NCI-H2196 (cell line): ENCODE measurements at regions not wholly inside any gene's neighbourhood (a gene's known extent, or its start where the extent isn't known, plus 50 kb on each side); places are given as distances from the start of the nearest gene placed in this dataset.

Experiments used
- DNase-seq: peaks from one replicate; lab custom pipeline; 2025; ENCODE audit not compliant: unreplicated experiment; lab: John Stamatoyannopoulos, UW

GRCh38 chr4:136575146-136575545 is 957.1 kb downstream of the PCDH18 start:
- DNase-seq: no peak

- DNase-seq: no peak
Observed at GRCh38 chr4:136573460-136573859, 958.8 kb downstream of the PCDH18 start.

GRCh38 chr4:136571315-136571714 is 961.0 kb downstream of the PCDH18 start:
- DNase-seq: no peak

DNA sequence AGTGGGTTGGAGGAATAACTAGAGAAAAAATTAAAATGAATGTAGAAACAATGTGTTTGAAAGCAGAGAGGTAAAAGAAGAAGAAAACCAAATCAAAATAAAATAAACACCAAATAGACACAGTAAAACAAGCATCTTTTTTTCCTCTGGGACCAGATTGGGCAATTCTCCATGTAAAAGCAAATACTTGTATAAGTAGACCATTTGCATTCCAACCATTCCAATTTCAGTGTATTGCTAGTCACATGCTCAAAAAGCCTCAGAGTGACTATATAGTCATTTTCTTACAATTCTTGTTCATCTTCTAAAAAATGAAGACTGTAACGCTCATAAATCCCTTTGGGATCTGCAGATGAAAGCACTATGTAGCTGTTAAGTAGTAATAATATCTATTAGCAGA is 969.5 kb downstream of the PCDH18 start:
- DNase-seq: no peak

DNA sequence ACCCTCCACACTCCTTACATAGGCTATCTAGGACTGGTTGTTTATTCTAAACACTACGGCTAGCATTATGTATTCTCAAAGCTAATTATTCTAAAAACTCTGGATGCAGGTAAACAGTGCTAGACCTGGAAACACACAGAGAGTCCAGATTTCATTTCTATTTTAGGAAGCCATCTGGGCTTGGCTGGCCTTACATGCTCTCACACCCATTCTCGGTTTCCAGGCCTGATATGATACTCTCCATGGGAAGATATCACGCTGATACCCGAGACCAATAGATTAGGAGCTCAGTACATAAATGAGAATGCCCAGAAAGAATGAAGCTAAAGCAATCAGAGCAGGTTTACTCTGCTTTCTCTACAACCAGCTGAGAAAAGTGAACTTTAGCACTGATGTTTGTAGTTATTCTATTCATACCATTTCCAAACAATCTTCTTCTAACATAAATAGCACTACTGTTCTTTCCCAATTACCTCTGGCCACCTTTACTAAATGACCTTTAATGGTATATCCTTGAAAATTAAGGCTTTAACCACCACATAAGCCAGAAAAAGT is 973.3 kb downstream of the PCDH18 start:
- no peak for DNase-seq

DNA sequence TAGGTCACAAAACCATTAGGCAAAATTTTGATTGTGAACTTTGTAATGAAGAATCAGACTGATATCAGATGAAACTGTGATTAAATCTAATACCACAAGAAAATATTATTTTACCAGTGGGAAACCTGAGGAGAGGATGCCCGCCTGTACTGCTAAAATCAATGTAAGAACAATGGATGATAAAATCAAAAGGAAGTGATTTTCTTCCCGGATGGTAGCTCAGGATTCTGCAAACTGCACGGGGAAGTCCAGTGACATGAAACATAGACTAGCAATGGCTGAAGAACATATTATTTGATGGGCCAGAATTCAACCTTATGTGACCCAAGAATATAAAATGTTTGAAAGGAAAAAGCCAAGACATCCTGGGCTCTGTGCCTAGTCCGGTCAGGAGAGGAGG is 974.9 kb downstream of the PCDH18 start:
- no peak for DNase-seq

DNA sequence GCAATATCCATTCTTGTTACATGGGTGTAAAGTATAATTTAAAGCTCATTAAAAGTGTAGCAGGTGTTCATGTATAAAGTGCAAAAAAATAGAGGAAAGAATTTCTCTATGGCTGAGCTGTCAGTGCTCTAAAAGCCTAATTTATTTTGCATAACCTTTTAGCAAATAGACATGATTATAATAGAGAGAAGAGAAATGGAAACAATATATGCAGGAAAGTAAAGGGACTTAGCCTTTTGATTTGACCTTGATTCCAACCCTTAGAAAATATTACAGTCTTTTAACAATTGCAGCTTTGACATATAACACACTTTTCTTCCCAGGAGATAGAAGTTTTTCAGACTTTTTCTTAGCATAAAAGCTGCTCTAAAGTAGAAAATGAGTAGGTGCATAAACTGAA is 978.3 kb downstream of the PCDH18 start:
- DNase-seq: no peak

DNA sequence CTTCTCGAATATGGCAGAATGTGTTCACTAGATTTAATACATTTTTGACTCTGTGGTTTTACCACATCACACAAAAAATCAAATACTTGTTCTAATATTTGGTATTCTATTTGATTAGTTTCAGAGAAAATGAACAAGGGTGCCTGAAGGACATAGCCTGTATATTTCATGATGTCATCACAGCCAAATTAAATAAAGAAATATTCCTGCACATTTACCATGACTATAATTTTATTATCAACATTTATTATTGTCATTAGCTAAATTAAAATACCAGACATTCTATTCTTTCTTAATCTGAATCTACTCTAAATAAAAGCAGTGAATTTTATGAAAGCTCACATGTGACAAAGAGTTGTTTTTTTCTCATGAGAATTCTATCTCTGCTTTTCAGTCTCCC is 980.5 kb downstream of the PCDH18 start:
- DNase-seq: no peak

DNA sequence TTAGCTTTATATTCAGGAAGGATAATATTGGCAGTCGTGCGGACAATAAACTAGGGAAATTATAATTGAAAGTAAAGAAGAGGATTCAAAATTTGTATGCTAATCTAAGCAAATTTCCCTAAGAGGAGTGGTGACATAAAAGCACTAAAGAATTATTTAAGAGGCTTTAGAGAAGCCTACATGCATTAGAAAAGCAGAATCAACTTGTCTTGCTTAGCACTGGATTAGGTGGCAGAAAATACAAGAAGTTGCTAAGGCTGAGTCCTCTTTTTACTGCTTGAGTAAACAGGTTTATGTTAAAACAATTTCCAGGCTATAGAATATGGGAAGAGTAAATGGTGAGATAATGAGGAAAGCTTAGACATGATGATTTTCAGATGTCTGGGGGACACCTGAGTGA is 991.5 kb downstream of the PCDH18 start:
- DNase-seq: no peak

DNA sequence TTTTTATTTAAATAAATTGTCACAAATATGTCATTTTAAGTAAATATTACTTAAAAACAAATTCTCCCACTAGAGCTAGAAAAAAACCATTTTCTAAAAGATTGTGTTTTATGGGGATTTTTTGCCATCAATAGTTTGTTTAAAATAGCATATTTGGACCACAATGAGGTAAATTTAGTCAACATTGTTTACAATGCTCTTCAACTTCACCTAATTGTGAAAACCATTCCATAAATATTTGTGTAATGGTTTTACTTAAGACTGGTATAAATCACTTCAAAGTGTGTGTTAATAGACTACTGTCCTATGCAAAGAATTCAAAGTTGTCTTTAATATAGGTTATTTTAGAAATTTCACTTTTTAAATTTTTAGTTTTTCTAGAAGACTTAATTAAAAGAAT is 1004.2 kb downstream of the PCDH18 start:
- DNase-seq: no peak

GRCh38 chr4:136526517-136526916 is 1005.8 kb downstream of the PCDH18 start:
- DNase-seq: no peak

DNA sequence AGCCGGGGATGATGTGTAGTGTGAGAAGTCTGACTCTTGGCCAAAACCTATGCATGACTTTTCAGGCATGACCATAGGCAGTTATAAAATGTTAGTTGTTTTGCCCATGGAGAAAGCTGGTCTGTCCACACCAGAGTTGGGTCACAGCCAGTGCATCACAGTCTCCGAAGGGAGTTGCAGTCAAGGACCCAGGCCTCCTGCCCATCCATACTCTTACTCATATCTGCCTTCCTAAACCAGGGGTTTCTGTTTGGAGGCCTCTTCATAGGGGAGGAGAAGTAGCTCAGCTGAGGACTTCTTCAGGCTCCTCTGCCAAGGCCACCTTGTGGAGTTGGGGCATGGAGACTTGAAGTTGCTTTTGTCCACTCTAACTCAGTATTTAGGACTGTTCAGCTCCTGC is 1008.3 kb downstream of the PCDH18 start:
- no peak for DNase-seq

- DNase-seq: no peak
Observed at GRCh38 chr4:136516371-136516770, 1015.9 kb downstream of the PCDH18 start.

DNA sequence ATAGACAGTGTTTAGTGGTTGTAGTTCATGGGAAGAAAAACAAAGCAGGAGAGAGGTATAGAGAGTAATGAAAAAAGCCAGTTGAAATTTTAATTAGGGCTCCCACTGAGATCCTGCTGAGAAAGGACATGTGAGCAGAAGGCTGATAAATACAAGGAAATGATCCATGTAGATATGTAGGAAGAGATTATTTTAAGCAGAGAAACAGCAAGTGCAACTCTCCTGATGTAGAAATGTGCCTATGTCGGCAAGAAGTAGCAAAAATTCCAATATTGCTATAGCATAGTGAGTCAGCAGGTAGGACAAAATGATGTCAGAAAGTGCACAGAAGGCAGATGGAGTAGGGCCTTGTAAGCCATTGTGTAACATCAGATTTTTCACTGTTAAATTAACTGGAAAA is 1027.3 kb downstream of the PCDH18 start:
- no peak for DNase-seq

DNA sequence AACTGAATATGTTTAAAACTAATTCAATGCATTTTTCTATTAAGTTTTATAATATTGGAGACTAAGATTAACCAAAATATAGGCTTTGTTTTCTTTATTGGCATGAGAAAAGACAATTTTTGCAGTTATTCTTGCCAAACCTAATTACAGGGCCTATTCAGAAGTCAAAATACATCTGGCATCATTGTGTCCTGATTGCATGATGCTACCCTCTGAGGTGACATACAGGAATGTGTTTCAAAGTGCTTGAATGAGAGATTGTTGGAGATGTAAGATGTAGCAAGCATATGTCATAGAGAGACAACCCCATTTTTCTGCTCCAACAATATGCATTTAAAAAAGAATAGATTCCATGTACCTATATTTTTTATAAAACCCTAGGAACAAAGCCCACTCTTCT is 1036.4 kb downstream of the PCDH18 start:
- DNase-seq: no peak

- DNase-seq: no peak
Observed at GRCh38 chr4:136495076-136495475, 1037.2 kb downstream of the PCDH18 start.

DNA sequence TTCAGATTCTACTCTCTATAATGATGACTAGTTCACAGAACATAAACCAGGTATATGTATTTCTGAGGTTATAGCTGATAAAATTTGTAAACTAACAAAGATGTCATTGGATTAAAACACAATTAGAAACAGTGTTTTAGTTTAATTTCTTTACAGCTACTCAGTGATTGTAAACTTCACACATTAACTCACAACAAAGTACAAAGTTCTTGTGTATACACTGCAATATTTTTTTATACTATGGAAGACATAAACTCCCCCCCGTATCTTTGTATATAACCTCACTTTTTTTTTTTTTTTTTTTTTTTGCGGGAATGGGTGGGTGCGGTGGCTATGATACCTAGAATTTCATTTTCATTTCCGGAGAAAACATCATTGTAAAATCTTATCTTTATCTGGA is 1043.2 kb downstream of the PCDH18 start:
- no peak for DNase-seq

- no peak for DNase-seq
Observed at GRCh38 chr4:136484996-136485395, 1047.3 kb downstream of the PCDH18 start.

GRCh38 chr4:136476753-136477152 is 1055.5 kb downstream of the PCDH18 start:
- no peak for DNase-seq

- DNase-seq: no peak
Observed at GRCh38 chr4:136471051-136471450, 1061.2 kb downstream of the PCDH18 start.

GRCh38 chr4:136465691-136466090 is 1066.6 kb downstream of the PCDH18 start:
- DNase-seq: no peak

DNA sequence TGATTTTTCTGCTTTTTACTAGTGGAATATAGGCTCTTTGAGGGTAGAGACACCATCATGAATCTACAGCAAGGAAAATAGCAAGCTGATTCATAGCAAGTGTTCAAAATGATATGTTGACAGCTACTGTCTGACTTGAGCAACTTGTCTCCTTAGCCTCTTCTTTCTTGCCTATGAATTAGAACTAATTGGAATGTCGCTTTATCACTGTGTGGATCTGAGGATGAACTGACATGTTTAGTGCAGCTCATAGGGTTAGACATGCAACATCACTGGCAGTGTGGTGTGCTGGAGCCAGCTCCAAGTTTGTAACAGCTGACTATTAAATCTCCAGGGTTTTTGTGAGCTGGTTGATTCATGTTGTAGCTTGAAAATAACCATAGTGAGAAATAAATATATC is 1068.4 kb downstream of the PCDH18 start:
- no peak for DNase-seq

GRCh38 chr4:136461533-136461932 is 1070.8 kb downstream of the PCDH18 start:
- no peak for DNase-seq

DNA sequence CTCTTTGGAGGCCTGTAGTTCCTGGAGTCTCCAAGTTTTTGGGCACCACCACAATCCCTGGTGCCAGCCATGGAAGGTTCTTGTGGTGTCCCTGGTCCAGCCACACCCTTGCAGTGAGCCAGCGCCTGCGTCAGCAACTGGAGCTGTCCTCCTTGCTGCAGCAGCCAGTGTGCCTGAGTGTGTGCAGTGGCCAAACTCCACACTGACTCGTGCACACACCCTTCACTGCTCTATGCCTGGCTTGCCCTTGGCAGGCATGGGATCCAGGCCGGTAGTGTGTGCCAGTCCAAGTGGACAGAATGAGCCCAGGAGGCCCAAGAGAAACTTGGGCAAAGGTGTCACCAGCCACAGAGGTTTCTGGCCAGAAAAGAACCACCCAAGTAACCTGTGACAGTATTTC is 1074.0 kb downstream of the PCDH18 start:
- no peak for DNase-seq
